Testis (tissue), 2 donors: ENCODE measurements at regions not wholly inside any gene's neighbourhood (a gene's known extent, or its start where the extent isn't known, plus 50 kb on each side); places are given as distances from the start of the nearest gene placed in this dataset.
"Not testable (repeated sequence)": the region's sequence is repeated elsewhere in the genome, so short reads cannot be mapped to it uniquely, and the experiment has no call there.

ENCODE experiments used
- POLR2A ChIP-seq: fragments of 450-650 bp; IDR thresholded peaks from one replicate; pipeline ENCODE4 v1.6.1; 2017; ENCODE audit warnings: antibody characterized with exemption, mild to moderate bottlenecking, moderate library complexity
- TF ChIP-seq, protein P1 (sequence below), 3 experiments: fragments of 450-650 bp in 2 of 3; fragments of 200-600 bp in 1 of 3; sonication (generic) in 1 of 3; IDR thresholded peaks; one replicate each; pipeline ENCODE4 v1.5.1; 2016 to 2019; ENCODE audit warnings: antibody characterized with exemption in 3 of 3, mild to moderate bottlenecking in 2 of 3, moderate library complexity in 1 of 3

DNA sequence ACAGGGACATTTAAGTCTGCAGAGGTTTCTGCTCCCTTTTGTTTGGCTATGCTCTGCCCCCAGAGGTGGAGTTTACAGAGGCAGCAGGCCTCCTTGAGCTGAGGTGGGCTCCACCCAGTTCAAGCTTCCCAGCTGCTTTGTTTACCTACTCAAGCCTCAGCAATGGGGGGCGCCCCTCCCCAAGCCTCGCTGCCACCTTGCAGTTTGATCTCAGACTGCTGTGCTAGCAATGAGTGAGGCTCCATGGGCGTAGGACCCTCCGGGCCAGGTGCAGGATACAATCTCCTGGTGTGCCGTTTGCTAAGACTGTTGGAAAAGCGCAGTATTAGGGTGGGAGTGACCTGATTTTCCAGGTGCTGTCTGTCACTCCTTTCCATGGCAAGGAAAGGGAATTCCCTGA, 51.1 kb upstream of the CLVS2 start:
- TF ChIP-seq, protein P1, sequence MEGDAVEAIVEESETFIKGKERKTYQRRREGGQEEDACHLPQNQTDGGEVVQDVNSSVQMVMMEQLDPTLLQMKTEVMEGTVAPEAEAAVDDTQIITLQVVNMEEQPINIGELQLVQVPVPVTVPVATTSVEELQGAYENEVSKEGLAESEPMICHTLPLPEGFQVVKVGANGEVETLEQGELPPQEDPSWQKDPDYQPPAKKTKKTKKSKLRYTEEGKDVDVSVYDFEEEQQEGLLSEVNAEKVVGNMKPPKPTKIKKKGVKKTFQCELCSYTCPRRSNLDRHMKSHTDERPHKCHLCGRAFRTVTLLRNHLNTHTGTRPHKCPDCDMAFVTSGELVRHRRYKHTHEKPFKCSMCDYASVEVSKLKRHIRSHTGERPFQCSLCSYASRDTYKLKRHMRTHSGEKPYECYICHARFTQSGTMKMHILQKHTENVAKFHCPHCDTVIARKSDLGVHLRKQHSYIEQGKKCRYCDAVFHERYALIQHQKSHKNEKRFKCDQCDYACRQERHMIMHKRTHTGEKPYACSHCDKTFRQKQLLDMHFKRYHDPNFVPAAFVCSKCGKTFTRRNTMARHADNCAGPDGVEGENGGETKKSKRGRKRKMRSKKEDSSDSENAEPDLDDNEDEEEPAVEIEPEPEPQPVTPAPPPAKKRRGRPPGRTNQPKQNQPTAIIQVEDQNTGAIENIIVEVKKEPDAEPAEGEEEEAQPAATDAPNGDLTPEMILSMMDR (IDR thresholded peaks at IDR 0.05) = not testable (repeated sequence)
- TF ChIP-seq POLR2A = not testable (repeated sequence)
